ENCODE measurements at regions not wholly inside any gene's neighbourhood (a gene's known extent, or its start where the extent isn't known, plus 50 kb on each side); places are given as distances from the start of the nearest gene placed in this dataset.

- TF ChIP-seq, protein P1, sequence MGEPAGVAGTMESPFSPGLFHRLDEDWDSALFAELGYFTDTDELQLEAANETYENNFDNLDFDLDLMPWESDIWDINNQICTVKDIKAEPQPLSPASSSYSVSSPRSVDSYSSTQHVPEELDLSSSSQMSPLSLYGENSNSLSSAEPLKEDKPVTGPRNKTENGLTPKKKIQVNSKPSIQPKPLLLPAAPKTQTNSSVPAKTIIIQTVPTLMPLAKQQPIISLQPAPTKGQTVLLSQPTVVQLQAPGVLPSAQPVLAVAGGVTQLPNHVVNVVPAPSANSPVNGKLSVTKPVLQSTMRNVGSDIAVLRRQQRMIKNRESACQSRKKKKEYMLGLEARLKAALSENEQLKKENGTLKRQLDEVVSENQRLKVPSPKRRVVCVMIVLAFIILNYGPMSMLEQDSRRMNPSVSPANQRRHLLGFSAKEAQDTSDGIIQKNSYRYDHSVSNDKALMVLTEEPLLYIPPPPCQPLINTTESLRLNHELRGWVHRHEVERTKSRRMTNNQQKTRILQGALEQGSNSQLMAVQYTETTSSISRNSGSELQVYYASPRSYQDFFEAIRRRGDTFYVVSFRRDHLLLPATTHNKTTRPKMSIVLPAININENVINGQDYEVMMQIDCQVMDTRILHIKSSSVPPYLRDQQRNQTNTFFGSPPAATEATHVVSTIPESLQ (CRISPR knock-in tag; IDR thresholded peaks at IDR 0.05): no peak
- TF ChIP-seq, protein P2, sequence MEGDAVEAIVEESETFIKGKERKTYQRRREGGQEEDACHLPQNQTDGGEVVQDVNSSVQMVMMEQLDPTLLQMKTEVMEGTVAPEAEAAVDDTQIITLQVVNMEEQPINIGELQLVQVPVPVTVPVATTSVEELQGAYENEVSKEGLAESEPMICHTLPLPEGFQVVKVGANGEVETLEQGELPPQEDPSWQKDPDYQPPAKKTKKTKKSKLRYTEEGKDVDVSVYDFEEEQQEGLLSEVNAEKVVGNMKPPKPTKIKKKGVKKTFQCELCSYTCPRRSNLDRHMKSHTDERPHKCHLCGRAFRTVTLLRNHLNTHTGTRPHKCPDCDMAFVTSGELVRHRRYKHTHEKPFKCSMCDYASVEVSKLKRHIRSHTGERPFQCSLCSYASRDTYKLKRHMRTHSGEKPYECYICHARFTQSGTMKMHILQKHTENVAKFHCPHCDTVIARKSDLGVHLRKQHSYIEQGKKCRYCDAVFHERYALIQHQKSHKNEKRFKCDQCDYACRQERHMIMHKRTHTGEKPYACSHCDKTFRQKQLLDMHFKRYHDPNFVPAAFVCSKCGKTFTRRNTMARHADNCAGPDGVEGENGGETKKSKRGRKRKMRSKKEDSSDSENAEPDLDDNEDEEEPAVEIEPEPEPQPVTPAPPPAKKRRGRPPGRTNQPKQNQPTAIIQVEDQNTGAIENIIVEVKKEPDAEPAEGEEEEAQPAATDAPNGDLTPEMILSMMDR (IDR thresholded peaks at IDR 0.05): no peak
- TF ChIP-seq TCF7 (CRISPR knock-in tag; IDR thresholded peaks at IDR 0.05; ENCODE audit: low read depth): no peak
- TF ChIP-seq SP1 (CRISPR knock-in tag; conservative IDR thresholded peaks at IDR 0.05): no peak
These were observed 56.2 kb upstream of the RPS6KA3 start for GRCh38 chrX:20322887-20323286.

Data from WTC11 (cell line).